ENCODE measurements at regions not wholly inside any gene's neighbourhood (a gene's known extent, or its start where the extent isn't known, plus 50 kb on each side); places are given as distances from the start of the nearest gene placed in this dataset.

GRCh38 chr9:3736161-3736560 is 210.4 kb upstream of the RFX3 start:
- Histone ChIP-seq H3K4me3 (ENCODE audit: low read depth in 2 of 2, low read length in 1 of 2) (no peak overlapping the region), H3K79me2 (ENCODE audit: insufficient read depth) (no peaks in the 10 kb centered on the region), H2AFZ (ENCODE audit: low read depth) (no peak overlapping the region), H3K4me1 (ENCODE audit: control insufficient read depth in 1 of 2, insufficient read depth in 2 of 2, low read depth in 1 of 2, low read length in 1 of 2) (peaks cover 0 to 4% of the 10 kb centered on the region in 2 experiments; a peak in 1 of 4 replicates), H3K27ac (ENCODE audit: low read depth in 2 of 2, low read length in 1 of 2) (no peak overlapping the region), H4K20me1 (ENCODE audit: insufficient read depth) (no peaks in the 10 kb centered on the region), H3K9ac (no peak overlapping the region), H3K36me3 (replicated peaks in 1 of 2; ENCODE audit: control insufficient read depth in 1 of 2, insufficient read depth in 2 of 2, low read length in 1 of 2) (no peaks in the 10 kb centered on the region), H3K27me3 (ENCODE audit: insufficient read depth) (no peaks in the 10 kb centered on the region), H3K9me3 (no peaks in the 10 kb centered on the region), H3K9me2 (no peaks in the 10 kb centered on the region), H3K4me2 (no peak overlapping the region), H3F3A (replicated peaks; ENCODE audit: insufficient read depth) (no peaks in the 10 kb centered on the region)
- CTCF ChIA-PET, result interaction anchor here (2.6 kb wide), 1 partner anchor 492 kb away, joined by 13 read pairs; no protein-coding TSS in a partner anchor
- DNase-seq, result no peak
- TF ChIP-seq YY1 (IDR thresholded peaks at IDR 0.05; ENCODE audit: low read depth), result no peak
- no peak for TF ChIP-seq IRF3 (IDR thresholded peaks at IDR 0.05; ENCODE audit: low read depth, low read length)
- TF ChIP-seq SIN3A (IDR thresholded peaks at IDR 0.05; ENCODE audit: borderline replicate concordance, low read depth, low read length), result no peak
- no peak for TF ChIP-seq GABPA (IDR thresholded peaks at IDR 0.05; ENCODE audit: low read depth)
- no peak for TF ChIP-seq MAX (IDR thresholded peaks at IDR 0.05; ENCODE audit: low read depth)
- TF ChIP-seq USF1 (IDR thresholded peaks at IDR 0.05; ENCODE audit: borderline replicate concordance, low read depth), result no peak
- no peak for TF ChIP-seq MXI1 (IDR thresholded peaks at IDR 0.05; ENCODE audit: low read depth, low read length)
- TF ChIP-seq TEAD4 (IDR thresholded peaks at IDR 0.05; ENCODE audit: borderline replicate concordance, insufficient read depth), result no peak
- TF ChIP-seq SMC3 (IDR thresholded peaks at IDR 0.05; ENCODE audit: low read depth, low read length), result no peak
- no peak for TF ChIP-seq JUND (IDR thresholded peaks at IDR 0.05)
- no peak for TF ChIP-seq ELF1 (IDR thresholded peaks at IDR 0.05)
- TF ChIP-seq EP300 (IDR thresholded peaks at IDR 0.05; ENCODE audit: borderline replicate concordance in 1 of 2, low read depth in 1 of 2, low read length in 1 of 2), result no peak
- 73% methylated on average over 5 of the region's 5 CpGs for WGBS (ENCODE audit: low lambda C conversion rate)
- POLR2A ChIA-PET, result no interaction called here

- H2AFZ ChIP-seq (ENCODE audit: low read depth), result no peak overlapping the region
- no peaks in the 10 kb centered on the region for H3K9me2 ChIP-seq
- H3K27me3 ChIP-seq (ENCODE audit: insufficient read depth), result no peaks in the 10 kb centered on the region
- no peaks in the 10 kb centered on the region for H3K36me3 ChIP-seq (replicated peaks in 1 of 2; ENCODE audit: control insufficient read depth in 1 of 2, insufficient read depth in 2 of 2, low read length in 1 of 2)
- DNase-seq, result no peak
- no peak overlapping the region for H3K9ac ChIP-seq
- CTCF ChIA-PET, result interaction anchor here (1.7 to 5.3 kb wide), 2 partner anchors 382 to 494 kb away, joined by 4 to 50 read pairs; no protein-coding TSS in a partner anchor
- no peaks in the 10 kb centered on the region for H3K9me3 ChIP-seq
- no peak overlapping the region for H3K4me2 ChIP-seq
- peaks cover 0 to 4% of the 10 kb centered on the region in 2 experiments; a peak in 1 of 4 replicates for H3K4me1 ChIP-seq (ENCODE audit: control insufficient read depth in 1 of 2, insufficient read depth in 2 of 2, low read depth in 1 of 2, low read length in 1 of 2)
- no peak overlapping the region for H3K27ac ChIP-seq (ENCODE audit: low read depth in 2 of 2, low read length in 1 of 2)
- no peaks in the 10 kb centered on the region for H4K20me1 ChIP-seq (ENCODE audit: insufficient read depth)
- no peak overlapping the region for H3K4me3 ChIP-seq (ENCODE audit: low read depth in 2 of 2, low read length in 1 of 2)
- POLR2A ChIA-PET, result no interaction called here
- no peaks in the 10 kb centered on the region for H3F3A ChIP-seq (replicated peaks; ENCODE audit: insufficient read depth)
- H3K79me2 ChIP-seq (ENCODE audit: insufficient read depth), result no peaks in the 10 kb centered on the region
- WGBS (ENCODE audit: low lambda C conversion rate), result 76% methylated on average over 4 of the region's 4 CpGs
- no peak for TF ChIP-seq MAX (IDR thresholded peaks at IDR 0.05; ENCODE audit: low read depth)
- no peak for TF ChIP-seq FOSL2 (IDR thresholded peaks at IDR 0.05; ENCODE audit: borderline replicate concordance, low read depth)
- no peak for TF ChIP-seq FOXM1 (IDR thresholded peaks at IDR 0.05; ENCODE audit: low read depth)
- no peak for TF ChIP-seq SIN3A (IDR thresholded peaks at IDR 0.05; ENCODE audit: borderline replicate concordance, low read depth, low read length)
- TF ChIP-seq GATA2 (CRISPR knock-in tag; IDR thresholded peaks at IDR 0.05), result no peak
- TF ChIP-seq NFIC (IDR thresholded peaks at IDR 0.05; ENCODE audit: borderline replicate concordance), result no peak
- TF ChIP-seq MXI1 (IDR thresholded peaks at IDR 0.05; ENCODE audit: low read depth, low read length), result no peak
- no peak for TF ChIP-seq USF2 (IDR thresholded peaks at IDR 0.05; ENCODE audit: borderline replicate concordance, low read depth, low read length)
- no peak for TF ChIP-seq PBX3 (IDR thresholded peaks at IDR 0.05)
- TF ChIP-seq EP300 (IDR thresholded peaks at IDR 0.05; ENCODE audit: borderline replicate concordance in 1 of 2, low read depth in 1 of 2, low read length in 1 of 2), result no peak
- TF ChIP-seq TCF12 (IDR thresholded peaks at IDR 0.05), result no peak
- no peak for TF ChIP-seq RAD21 (IDR thresholded peaks at IDR 0.05; ENCODE audit: low read length)
- TF ChIP-seq RXRA (IDR thresholded peaks at IDR 0.05; ENCODE audit: borderline replicate concordance, low read depth), result no peak
- TF ChIP-seq FOXJ3 (CRISPR knock-in tag; IDR thresholded peaks at IDR 0.05), result no peak
- no peak for TF ChIP-seq USF1 (IDR thresholded peaks at IDR 0.05; ENCODE audit: borderline replicate concordance, low read depth)
- TF ChIP-seq TAF1 (IDR thresholded peaks at IDR 0.05; ENCODE audit: borderline replicate concordance, low read depth, low read length), result no peak
These were observed 209.4 kb upstream of the RFX3 start for GRCh38 chr9:3735251-3735650.

All from SK-N-SH (cell line).